ENCODE measurements at regions not wholly inside any gene's neighbourhood (a gene's known extent, or its start where the extent isn't known, plus 50 kb on each side); places are given as distances from the start of the nearest gene placed in this dataset.

- TF ChIP-seq, protein P1, sequence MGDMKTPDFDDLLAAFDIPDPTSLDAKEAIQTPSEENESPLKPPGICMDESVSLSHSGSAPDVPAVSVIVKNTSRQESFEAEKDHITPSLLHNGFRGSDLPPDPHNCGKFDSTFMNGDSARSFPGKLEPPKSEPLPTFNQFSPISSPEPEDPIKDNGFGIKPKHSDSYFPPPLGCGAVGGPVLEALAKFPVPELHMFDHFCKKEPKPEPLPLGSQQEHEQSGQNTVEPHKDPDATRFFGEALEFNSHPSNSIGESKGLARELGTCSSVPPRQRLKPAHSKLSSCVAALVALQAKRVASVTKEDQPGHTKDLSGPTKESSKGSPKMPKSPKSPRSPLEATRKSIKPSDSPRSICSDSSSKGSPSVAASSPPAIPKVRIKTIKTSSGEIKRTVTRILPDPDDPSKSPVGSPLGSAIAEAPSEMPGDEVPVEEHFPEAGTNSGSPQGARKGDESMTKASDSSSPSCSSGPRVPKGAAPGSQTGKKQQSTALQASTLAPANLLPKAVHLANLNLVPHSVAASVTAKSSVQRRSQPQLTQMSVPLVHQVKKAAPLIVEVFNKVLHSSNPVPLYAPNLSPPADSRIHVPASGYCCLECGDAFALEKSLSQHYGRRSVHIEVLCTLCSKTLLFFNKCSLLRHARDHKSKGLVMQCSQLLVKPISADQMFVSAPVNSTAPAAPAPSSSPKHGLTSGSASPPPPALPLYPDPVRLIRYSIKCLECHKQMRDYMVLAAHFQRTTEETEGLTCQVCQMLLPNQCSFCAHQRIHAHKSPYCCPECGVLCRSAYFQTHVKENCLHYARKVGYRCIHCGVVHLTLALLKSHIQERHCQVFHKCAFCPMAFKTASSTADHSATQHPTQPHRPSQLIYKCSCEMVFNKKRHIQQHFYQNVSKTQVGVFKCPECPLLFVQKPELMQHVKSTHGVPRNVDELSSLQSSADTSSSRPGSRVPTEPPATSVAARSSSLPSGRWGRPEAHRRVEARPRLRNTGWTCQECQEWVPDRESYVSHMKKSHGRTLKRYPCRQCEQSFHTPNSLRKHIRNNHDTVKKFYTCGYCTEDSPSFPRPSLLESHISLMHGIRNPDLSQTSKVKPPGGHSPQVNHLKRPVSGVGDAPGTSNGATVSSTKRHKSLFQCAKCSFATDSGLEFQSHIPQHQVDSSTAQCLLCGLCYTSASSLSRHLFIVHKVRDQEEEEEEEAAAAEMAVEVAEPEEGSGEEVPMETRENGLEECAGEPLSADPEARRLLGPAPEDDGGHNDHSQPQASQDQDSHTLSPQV (IDR thresholded peaks at IDR 0.05), result no peak
- TF ChIP-seq FOS (IDR thresholded peaks at IDR 0.05; ENCODE audit: borderline replicate concordance, extremely low read depth, insufficient read length), result no peak
- TF ChIP-seq, protein P2, sequence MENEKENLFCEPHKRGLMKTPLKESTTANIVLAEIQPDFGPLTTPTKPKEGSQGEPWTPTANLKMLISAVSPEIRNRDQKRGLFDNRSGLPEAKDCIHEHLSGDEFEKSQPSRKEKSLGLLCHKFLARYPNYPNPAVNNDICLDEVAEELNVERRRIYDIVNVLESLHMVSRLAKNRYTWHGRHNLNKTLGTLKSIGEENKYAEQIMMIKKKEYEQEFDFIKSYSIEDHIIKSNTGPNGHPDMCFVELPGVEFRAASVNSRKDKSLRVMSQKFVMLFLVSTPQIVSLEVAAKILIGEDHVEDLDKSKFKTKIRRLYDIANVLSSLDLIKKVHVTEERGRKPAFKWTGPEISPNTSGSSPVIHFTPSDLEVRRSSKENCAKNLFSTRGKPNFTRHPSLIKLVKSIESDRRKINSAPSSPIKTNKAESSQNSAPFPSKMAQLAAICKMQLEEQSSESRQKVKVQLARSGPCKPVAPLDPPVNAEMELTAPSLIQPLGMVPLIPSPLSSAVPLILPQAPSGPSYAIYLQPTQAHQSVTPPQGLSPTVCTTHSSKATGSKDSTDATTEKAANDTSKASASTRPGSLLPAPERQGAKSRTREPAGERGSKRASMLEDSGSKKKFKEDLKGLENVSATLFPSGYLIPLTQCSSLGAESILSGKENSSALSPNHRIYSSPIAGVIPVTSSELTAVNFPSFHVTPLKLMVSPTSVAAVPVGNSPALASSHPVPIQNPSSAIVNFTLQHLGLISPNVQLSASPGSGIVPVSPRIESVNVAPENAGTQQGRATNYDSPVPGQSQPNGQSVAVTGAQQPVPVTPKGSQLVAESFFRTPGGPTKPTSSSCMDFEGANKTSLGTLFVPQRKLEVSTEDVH (IDR thresholded peaks at IDR 0.05; ENCODE audit: low read depth, partially characterized antibody), result no peak
- no peak for TF ChIP-seq IRF5 (IDR thresholded peaks at IDR 0.05; ENCODE audit: borderline replicate concordance)
- no peak for TF ChIP-seq CBX3 (IDR thresholded peaks at IDR 0.05; ENCODE audit: borderline replicate concordance, low read depth)
- TF ChIP-seq GABPA (IDR thresholded peaks at IDR 0.05; ENCODE audit: low read depth), result no peak
- no peak for TF ChIP-seq HDAC6 (IDR thresholded peaks at IDR 0.05; ENCODE audit: unreplicated experiment)
- no peak for TF ChIP-seq SPI1 (IDR thresholded peaks at IDR 0.05; ENCODE audit: borderline replicate concordance, insufficient read depth, low read depth, low read length)
- no peak for TF ChIP-seq BCL11A (IDR thresholded peaks at IDR 0.05; ENCODE audit: low read depth, low read length)
- no peak for TF ChIP-seq STAT1 (conservative IDR thresholded peaks at IDR 0.05)
- no peak for TF ChIP-seq FOXK2 (IDR thresholded peaks at IDR 0.05)
- no peak for TF ChIP-seq BMI1 (IDR thresholded peaks at IDR 0.05; ENCODE audit: borderline replicate concordance)
Observed at GRCh38 chr15:70261083-70261482, 163.4 kb upstream of the TLE3 start (continued).
